GM12891 (cell line): ENCODE measurements at regions not wholly inside any gene's neighbourhood (a gene's known extent, or its start where the extent isn't known, plus 50 kb on each side); places are given as distances from the start of the nearest gene placed in this dataset.

Source experiments
- DNase-seq: peaks from one replicate; pipeline ENCODE4 v3.0.0; 2011; ENCODE audit warnings: low spot score; ENCODE audit not compliant: insufficient read length
- FAIRE-seq: peaks from 2 replicates; lab custom pipeline; 2011; peaks lifted over from hg19 to GRCh38; lab: Jason Lieb, UNC
- PAX5 ChIP-seq: IDR thresholded peaks from 2 replicates; pipeline ENCODE4 v1.6.1; 2011; ENCODE audit warnings: low read length, moderate library complexity, mild to moderate bottlenecking; ENCODE audit not compliant: insufficient read depth, severe bottlenecking
- POLR2A ChIP-seq: IDR thresholded peaks from 2 replicates; pipeline ENCODE4 v1.6.1; 2011; ENCODE audit warnings: low read depth, low read length, control low read depth
- POLR2AphosphoS5 ChIP-seq: IDR thresholded peaks from 2 replicates; pipeline ENCODE4 v1.6.1; 2011; ENCODE audit warnings: low read depth, low read length, control low read depth
- POU2F2 ChIP-seq: IDR thresholded peaks from 2 replicates; pipeline ENCODE4 v1.6.1; 2011; ENCODE audit warnings: low read depth, mild to moderate bottlenecking, control low read depth, low read length, moderate library complexity
- SPI1 ChIP-seq: IDR thresholded peaks from 2 replicates; pipeline ENCODE4 v1.6.1; 2011; ENCODE audit warnings: low read depth, low read length, control low read depth
- TAF1 ChIP-seq: IDR thresholded peaks from 2 replicates; pipeline ENCODE4 v1.6.1; 2011; ENCODE audit warnings: low read depth, low read length, control low read depth

DNA sequence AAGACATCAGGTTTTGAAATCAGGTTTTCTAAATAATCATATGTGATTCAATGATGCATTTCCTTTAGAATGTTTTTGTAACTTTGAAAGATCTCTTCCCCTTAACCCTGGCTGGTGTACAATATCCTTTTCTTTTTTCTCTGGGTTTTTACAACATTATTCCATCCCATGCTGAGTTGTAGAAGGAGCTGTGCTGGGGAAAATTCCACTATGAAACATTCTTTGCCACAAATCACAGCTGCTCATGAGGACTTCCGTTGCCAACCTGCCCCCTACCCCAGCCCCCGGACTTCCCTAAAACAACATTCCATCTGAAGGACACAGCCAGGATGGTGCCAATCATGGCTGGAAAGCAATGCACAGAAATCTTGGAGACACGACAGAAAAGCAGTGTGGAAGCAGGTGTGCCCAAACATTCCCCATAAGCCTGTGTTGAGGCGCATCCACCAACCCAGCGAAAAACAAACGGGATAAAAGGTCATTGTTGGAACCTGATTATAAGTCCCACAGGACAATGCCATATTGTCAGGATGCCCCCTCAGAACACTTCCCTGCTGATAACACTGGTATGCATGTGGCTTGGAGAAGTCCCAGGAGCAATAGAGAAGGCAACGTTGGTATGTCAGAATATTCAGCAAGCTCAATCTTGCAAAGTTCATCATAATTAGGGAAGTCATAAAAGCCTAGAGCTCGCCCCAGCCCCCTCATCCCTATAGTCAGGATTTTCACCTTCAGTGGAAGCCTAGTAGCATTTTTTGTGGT, 475.0 kb downstream of the HS3ST3B1 start:
- TF ChIP-seq TAF1 = no peak
- TF ChIP-seq PAX5 = no peak
- TF ChIP-seq POLR2AphosphoS5 = no peak
- TF ChIP-seq SPI1 = no peak
- TF ChIP-seq POU2F2 = no peak
- no peak for TF ChIP-seq POLR2A
- DNase-seq (no peak), FAIRE-seq (no peak)

DNA sequence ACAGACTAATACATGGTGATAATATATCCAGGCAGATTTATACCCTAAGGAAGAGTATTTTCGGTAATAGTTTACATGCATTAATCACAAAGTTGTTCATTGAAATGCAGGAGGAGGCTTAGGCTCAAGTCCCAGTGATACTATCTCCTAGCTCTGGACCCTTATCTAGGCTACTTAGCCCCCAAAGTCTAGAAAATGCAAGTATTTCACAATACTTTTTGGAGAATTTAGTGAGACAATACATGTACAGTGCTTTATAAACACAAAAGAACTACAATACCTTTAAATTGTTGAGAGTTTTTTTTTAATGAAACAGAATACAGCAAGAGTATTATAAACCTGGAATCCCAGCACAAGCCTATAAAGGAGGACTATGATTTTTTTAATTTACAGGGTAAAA, 473.9 kb downstream of the HS3ST3B1 start:
- DNase-seq = no peak
- no peak for FAIRE-seq
- TF ChIP-seq POLR2AphosphoS5 (no peak), PAX5 (no peak), TAF1 (no peak), POU2F2 (no peak), SPI1 (no peak), POLR2A (no peak)

- no peak for TF ChIP-seq POLR2A
- no peak for TF ChIP-seq TAF1
- TF ChIP-seq SPI1 = no peak
- no peak for TF ChIP-seq POU2F2
- TF ChIP-seq POLR2AphosphoS5 = no peak
- TF ChIP-seq PAX5 = no peak
- FAIRE-seq (no peak), DNase-seq (no peak)
Observed at GRCh38 chr17:14772776-14773175, 471.9 kb downstream of the HS3ST3B1 start.

- TF ChIP-seq POLR2A = no peak
- TF ChIP-seq SPI1 = no peak
- no peak for TF ChIP-seq PAX5
- TF ChIP-seq TAF1 = no peak
- FAIRE-seq = no peak
- DNase-seq = no peak
Observed at GRCh38 chr17:14771543-14771942, 470.7 kb downstream of the HS3ST3B1 start.

DNA sequence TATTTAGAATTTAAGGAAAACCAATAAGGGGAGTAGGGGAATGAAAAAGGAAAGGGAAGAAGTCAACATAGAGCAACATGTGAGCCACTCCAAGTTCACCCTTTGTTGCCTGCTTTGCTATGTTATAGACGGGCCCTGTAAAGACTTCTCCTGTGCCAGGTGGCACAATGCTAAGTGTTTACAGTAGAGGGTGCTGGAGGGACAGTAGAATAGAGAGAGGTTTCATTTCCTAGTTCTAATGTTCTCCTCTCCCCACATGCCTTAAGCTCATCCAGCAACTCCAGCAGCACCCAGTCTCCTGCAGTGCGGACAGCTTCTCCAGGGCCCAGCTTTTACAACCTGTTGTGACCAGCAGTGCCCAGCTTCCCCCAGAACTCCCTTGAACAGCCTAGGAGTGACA, 468.0 kb downstream of the HS3ST3B1 start:
- FAIRE-seq = no peak
- no peak for DNase-seq
- TF ChIP-seq POU2F2 (no peak), TAF1 (no peak), POLR2A (no peak), SPI1 (no peak), POLR2AphosphoS5 (no peak), PAX5 (no peak)

- no peak for TF ChIP-seq POLR2AphosphoS5
- no peak for TF ChIP-seq PAX5
- TF ChIP-seq POLR2A = no peak
- no peak for TF ChIP-seq TAF1
- no peak for TF ChIP-seq SPI1
- no peak for FAIRE-seq
- DNase-seq = no peak
Observed at GRCh38 chr17:14762736-14763479, 462.0 kb downstream of the HS3ST3B1 start.

DNA sequence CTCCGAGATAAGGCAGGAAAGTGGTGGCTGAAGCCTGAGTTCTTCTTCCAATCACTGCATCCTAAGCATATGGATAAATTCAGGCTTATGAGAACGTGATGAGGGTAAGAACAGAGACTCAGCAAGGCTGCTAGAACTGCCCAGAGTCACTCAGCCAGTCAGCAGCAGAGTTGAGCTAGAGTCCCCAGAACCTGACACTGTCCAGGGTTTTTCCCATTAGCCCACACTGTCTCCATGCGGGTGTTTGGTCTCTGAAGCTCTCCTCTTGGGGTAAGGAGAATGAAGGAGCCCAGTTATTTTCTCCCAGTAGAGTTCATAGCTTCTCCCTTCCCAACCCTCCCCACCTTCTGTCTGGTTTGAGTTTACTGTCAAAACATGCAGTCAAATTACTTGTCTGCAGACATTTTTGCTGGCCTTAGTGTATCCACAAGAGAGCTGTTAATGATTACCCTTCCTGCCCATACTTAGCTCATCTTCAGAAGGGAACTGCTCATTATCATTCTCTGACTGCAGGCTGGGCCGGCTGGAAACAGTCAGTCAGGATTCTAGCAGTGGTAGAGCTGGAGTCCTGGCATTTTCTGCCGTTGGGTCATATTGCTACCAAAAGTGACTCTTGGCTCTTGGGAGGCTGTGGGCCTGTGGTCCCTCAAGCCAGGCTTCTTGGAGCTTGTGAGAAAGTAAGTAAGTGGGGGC, 460.0 kb downstream of the HS3ST3B1 start:
- FAIRE-seq = no peak
- DNase-seq = no peak
- no peak for TF ChIP-seq POU2F2
- TF ChIP-seq POLR2A = no peak
- TF ChIP-seq POLR2AphosphoS5 = no peak
- TF ChIP-seq TAF1 = no peak
- no peak for TF ChIP-seq PAX5
- TF ChIP-seq SPI1 = no peak

- TF ChIP-seq POLR2AphosphoS5 (no peak), SPI1 (no peak), POU2F2 (no peak), POLR2A (no peak), TAF1 (no peak), PAX5 (no peak)
- FAIRE-seq = no peak
- DNase-seq = no peak
Observed at GRCh38 chr17:14760212-14760611, 459.3 kb downstream of the HS3ST3B1 start.

- TF ChIP-seq POU2F2 = no peak
- TF ChIP-seq POLR2A = no peak
- TF ChIP-seq POLR2AphosphoS5 = no peak
- no peak for TF ChIP-seq TAF1
- TF ChIP-seq PAX5 = no peak
- TF ChIP-seq SPI1 = no peak
- DNase-seq (no peak), FAIRE-seq (no peak)
Observed at GRCh38 chr17:14759325-14759724, 458.4 kb downstream of the HS3ST3B1 start.

DNA sequence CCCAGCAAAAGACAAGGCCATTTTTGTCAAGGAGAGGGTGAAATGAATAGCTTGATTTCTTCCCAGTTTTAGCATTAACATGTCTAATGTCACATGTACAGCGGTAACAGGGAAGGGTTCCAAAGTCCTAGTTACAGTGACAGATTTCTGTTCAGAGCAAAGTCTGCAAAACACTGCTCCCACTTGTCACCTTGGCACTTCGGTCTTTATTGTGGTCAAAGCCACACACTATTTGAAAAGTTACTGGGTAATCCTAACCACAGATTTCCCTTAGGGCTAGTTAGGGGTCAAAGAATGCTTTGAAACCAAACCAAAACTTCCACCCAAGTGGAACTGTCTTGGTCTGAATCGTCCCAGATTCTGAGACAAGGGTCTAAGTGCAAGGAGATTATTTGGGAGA, 455.6 kb downstream of the HS3ST3B1 start:
- TF ChIP-seq TAF1 = no peak
- TF ChIP-seq PAX5 = no peak
- no peak for TF ChIP-seq SPI1
- TF ChIP-seq POU2F2 = no peak
- TF ChIP-seq POLR2A = no peak
- TF ChIP-seq POLR2AphosphoS5 = no peak
- FAIRE-seq (no peak), DNase-seq (no peak)

DNA sequence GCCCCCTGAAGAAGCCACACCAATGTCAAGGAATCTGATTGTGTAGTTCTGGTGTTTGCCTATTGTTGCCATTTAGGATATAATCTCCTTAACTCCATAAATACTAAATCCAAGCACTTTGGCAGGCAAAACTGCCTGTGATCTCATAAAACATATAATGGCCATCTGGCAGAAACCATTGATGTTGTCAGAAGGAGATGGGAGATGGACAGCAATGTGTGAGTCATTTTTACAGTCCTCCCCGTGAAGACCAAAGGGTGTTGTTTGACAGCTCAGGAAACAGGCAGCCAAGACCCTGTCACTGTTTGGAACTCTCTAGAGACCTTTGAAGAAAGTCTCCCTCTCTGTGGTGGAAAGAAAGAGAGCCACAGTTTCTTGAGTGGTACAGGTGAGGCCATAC, 454.1 kb downstream of the HS3ST3B1 start:
- no peak for DNase-seq
- no peak for FAIRE-seq
- no peak for TF ChIP-seq POU2F2
- TF ChIP-seq TAF1 = no peak
- no peak for TF ChIP-seq POLR2A
- TF ChIP-seq PAX5 = no peak
- no peak for TF ChIP-seq POLR2AphosphoS5
- no peak for TF ChIP-seq SPI1
